SK-N-SH treated with all-trans-retinoic acid at 6 μM for 48 hours (cell line): ENCODE measurements at regions not wholly inside any gene's neighbourhood (a gene's known extent, or its start where the extent isn't known, plus 50 kb on each side); places are given as distances from the start of the nearest gene placed in this dataset.

Experiments used
- ISL1 ChIP-seq: fragments of 250-450 bp; sonication (Bioruptor Pico); IDR thresholded peaks from 2 replicates; pipeline ENCODE4 v2.1.2; 2022; ENCODE audit warnings: mild to moderate bottlenecking, moderate library complexity
- TCF4 ChIP-seq: fragments of 250-450 bp; sonication (Bioruptor Pico); IDR thresholded peaks from 2 replicates; pipeline ENCODE4 v1.8.0; 2021; ENCODE audit warnings: mild to moderate bottlenecking, moderate library complexity, borderline replicate concordance
- ZC3H10 ChIP-seq: fragments of 250-450 bp; sonication (Bioruptor Pico); IDR thresholded peaks from 2 replicates; pipeline ENCODE4 v1.5.1; 2021; ENCODE audit warnings: mild to moderate bottlenecking, moderate library complexity
- ZNF565 ChIP-seq: fragments of 450-650 bp; formaldehyde crosslinking; conservative IDR thresholded peaks from 2 replicates; pipeline ENCODE4 v1.5.0; 2020; ENCODE audit warnings: low read depth, mild to moderate bottlenecking, moderate library complexity

DNA sequence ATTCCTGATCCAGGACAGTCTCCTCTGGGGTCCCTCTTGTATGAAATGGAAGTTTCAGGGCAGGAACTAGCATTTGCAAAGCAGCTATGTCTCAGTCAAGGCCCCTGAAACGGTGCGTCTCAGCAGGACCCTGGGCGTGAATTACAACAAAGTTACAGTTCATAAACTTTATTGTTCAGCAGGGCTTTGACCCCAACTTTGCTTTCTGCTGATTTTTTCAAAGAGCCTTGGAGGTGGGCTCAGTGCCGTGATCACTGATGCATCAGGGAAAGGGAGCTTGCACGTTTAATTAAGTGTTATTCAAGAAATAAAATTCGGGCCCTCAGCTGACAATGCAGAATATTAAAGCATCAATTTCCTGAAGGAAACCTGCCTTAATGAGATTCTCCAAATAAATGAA is 260.1 kb upstream of the C16orf82 start:
- no peak for TF ChIP-seq ZC3H10 (CRISPR knock-in tag)
- no peak for TF ChIP-seq ISL1 (CRISPR knock-in tag)
- TF ChIP-seq TCF4 (CRISPR knock-in tag): no peak
- TF ChIP-seq ZNF565 (CRISPR knock-in tag): no peak
